ENCODE measurements at regions not wholly inside any gene's neighbourhood (a gene's known extent, or its start where the extent isn't known, plus 50 kb on each side); places are given as distances from the start of the nearest gene placed in this dataset.

- TF ChIP-seq ZBTB33 (IDR thresholded peaks at IDR 0.05; ENCODE audit: extremely low read depth, insufficient replicate concordance, low read length) = no peak
- TF ChIP-seq SIN3A (IDR thresholded peaks at IDR 0.05; ENCODE audit: low read depth) = no peak
- no peak for TF ChIP-seq EZH2phosphoT487 (IDR thresholded peaks at IDR 0.05; ENCODE audit: borderline replicate concordance)
- no peak for TF ChIP-seq JUND (IDR thresholded peaks at IDR 0.05)
These were observed 93.1 kb upstream of the PRNP start (continued) for GRCh38 chr20:4593149-4593525.

GRCh38 chr20:4592316-4593148, 93.7 kb upstream of the PRNP start:
- peak overlapping the region; percentile 84 for H3K4me2 ChIP-seq (ENCODE audit: low read length)
- no TSS peak for BruUV-seq (replicated peaks)
- POLR2A ChIA-PET = no interaction called here

More at GRCh38 chr20:4592316-4593148, 93.7 kb upstream of the PRNP start:
- intact Hi-C loops (cut with micrococcal nuclease) = loop anchor here (1.0 to 2.0 kb wide), 2 partner anchors 302 to 484 kb away; no protein-coding TSS in a partner anchor
- H3K4me3 ChIP-seq (replicated peaks in 1 of 2; ENCODE audit: low read depth in 1 of 2, low read length in 2 of 2) = peak overlapping the region; percentile 36 to 56
- ATAC-seq = peak; percentile 96
- no peaks in the 10 kb centered on the region for H3K9me2 ChIP-seq (ENCODE audit: insufficient read depth)
- DNase-seq (ENCODE audit: low read depth, low spot score) = no peak
- no peaks in the 10 kb centered on the region for H3K27me3 ChIP-seq (ENCODE audit: insufficient read depth, low read length)
- H2AFZ ChIP-seq (ENCODE audit: low read depth, low read length, poor library complexity, severe bottlenecking) = peak overlapping the region; percentile 99
- no peak overlapping the region for H3K27ac ChIP-seq (ENCODE audit: low read depth, low read length)
- no peaks in the 10 kb centered on the region for H4K20me1 ChIP-seq (ENCODE audit: insufficient read depth)
- H3K36me3 ChIP-seq (ENCODE audit: control insufficient read depth in 1 of 2, insufficient read depth in 2 of 2, low read length in 2 of 2) = no peaks in the 10 kb centered on the region
- H3K4me1 ChIP-seq (ENCODE audit: control insufficient read depth in 1 of 2, insufficient read depth in 2 of 2, low read length in 2 of 2) = peaks cover 5 to 13% of the 10 kb centered on the region in 2 experiments; a peak in 2 of 4 replicates
- CTCF ChIA-PET = interaction anchor here (0.5 to 1.6 kb wide), 6 partner anchors 303 to 1350 kb away, joined by 3 to 5 read pairs (median 4); no protein-coding TSS in a partner anchor
- RAD21 ChIA-PET (ENCODE audit: low non-redundant PET in 1 of 2, low total read pairs in 2 of 2, uncharacterized antibody in 2 of 2, unreplicated experiment in 2 of 2) = no interaction called here
- no peaks in the 10 kb centered on the region for H3K79me2 ChIP-seq (ENCODE audit: insufficient read depth, low read length)
- H3K9ac ChIP-seq (ENCODE audit: low read length) = peak overlapping the region; percentile 35; the same call in 1 of the 2 replicates
- no peaks in the 10 kb centered on the region for H3K9me3 ChIP-seq (ENCODE audit: control insufficient read depth in 1 of 2, insufficient read depth in 1 of 2, low read depth in 1 of 2, low read length in 2 of 2)
- TF ChIP-seq CEBPB (IDR thresholded peaks at IDR 0.05; ENCODE audit: low read depth) (no peak), YY1 (IDR thresholded peaks at IDR 0.05; ENCODE audit: extremely low read depth, insufficient replicate concordance, low read depth, low read length) (no peak), RAD21 (IDR thresholded peaks at IDR 0.05; ENCODE audit: low read depth) (peak; percentile 98), CTCF (IDR thresholded peaks at IDR 0.05 in 2 of 3, conservative IDR thresholded peaks at IDR 0.05 in 1 of 3; ENCODE audit: borderline replicate concordance in 1 of 3, insufficient read depth in 1 of 3, low read depth in 2 of 3, low read length in 2 of 3) (peak; percentile 81 to 90 (median 87))
